IgD-negative memory B cell (primary cell): ENCODE measurements at regions not wholly inside any gene's neighbourhood (a gene's known extent, or its start where the extent isn't known, plus 50 kb on each side); places are given as distances from the start of the nearest gene placed in this dataset.
"Not testable (repeated sequence)": the region's sequence is repeated elsewhere in the genome, so short reads cannot be mapped to it uniquely, and the experiment has no call there.

ENCODE experiments used
- H3K27ac Mint-ChIP-seq, 3 donors: one replicate each; pipeline ENCODE4 v1.8.0; 2020 to 2022; ENCODE audit warnings: mild to moderate bottlenecking in 3 of 3, mixed read lengths in 3 of 3, moderate library complexity in 1 of 3
- H3K27me3 Mint-ChIP-seq: one replicate; pipeline ENCODE4 v1.8.0; 2021; ENCODE audit warnings: mixed read lengths
- H3K36me3 Mint-ChIP-seq: one replicate; pipeline ENCODE4 v1.8.0; 2020; ENCODE audit warnings: mild to moderate bottlenecking, mixed read lengths
- H3K4me1 Mint-ChIP-seq, 3 donors: one replicate each; pipeline ENCODE4 v1.8.0; 2020 to 2022; ENCODE audit warnings: mixed read lengths in 3 of 3, mild to moderate bottlenecking in 1 of 3
- H3K4me3 Mint-ChIP-seq, 4 donors: one replicate each; pipeline ENCODE4 v1.8.0; 2020 to 2022; ENCODE audit warnings: mild to moderate bottlenecking in 4 of 4, mixed read lengths in 4 of 4, moderate library complexity in 3 of 4
- H3K9me3 Mint-ChIP-seq, 3 donors: one replicate each; pipeline ENCODE4 v1.8.0; 2020 to 2021; ENCODE audit warnings: mixed read lengths in 3 of 3, mild to moderate bottlenecking in 1 of 3

GRCh38 chr14:105951399-105951798 lies 425.0 kb downstream of the TMEM121 start:
- Mint-ChIP-seq H3K36me3 (no peaks in the 10 kb centered on the region), H3K4me3 (peak overlapping the region in 1 of 4 donors; percentile 45), H3K27ac (peak overlapping the region in 1 of 3 donors; percentile 84), H3K27me3 (no peaks in the 10 kb centered on the region), H3K9me3 (no peaks in the 10 kb centered on the region), H3K4me1 (peaks cover 16 to 17% (median 17%) of the 10 kb centered on the region in 3 donors)

- Mint-ChIP-seq H3K9me3 (no peaks in the 10 kb centered on the region), H3K36me3 (no peaks in the 10 kb centered on the region), H3K4me3 (peak overlapping the region in 1 of 4 donors; percentile 72), H3K4me1 (peaks cover 16 to 17% (median 17%) of the 10 kb centered on the region in 3 donors), H3K27ac (no peak overlapping the region), H3K27me3 (no peaks in the 10 kb centered on the region)
These were observed 425.8 kb downstream of the TMEM121 start for GRCh38 chr14:105952222-105952621.

- Mint-ChIP-seq H3K9me3 (no peaks in the 10 kb centered on the region), H3K27ac (no peak overlapping the region), H3K27me3 (peaks cover 2% of the 10 kb centered on the region), H3K4me1 (peaks cover 16 to 17% (median 17%) of the 10 kb centered on the region in 3 donors), H3K36me3 (no peaks in the 10 kb centered on the region), H3K4me3 (no peak overlapping the region)
These were observed 426.4 kb downstream of the TMEM121 start for GRCh38 chr14:105952826-105953225.

- H3K27ac Mint-ChIP-seq, H3K27me3 Mint-ChIP-seq, H3K4me1 Mint-ChIP-seq, H3K4me3 Mint-ChIP-seq, H3K9me3 Mint-ChIP-seq, H3K36me3 Mint-ChIP-seq: not testable (repeated sequence)
These were observed 435.2 kb downstream of the TMEM121 start for GRCh38 chr14:105961625-105962024.

DNA sequence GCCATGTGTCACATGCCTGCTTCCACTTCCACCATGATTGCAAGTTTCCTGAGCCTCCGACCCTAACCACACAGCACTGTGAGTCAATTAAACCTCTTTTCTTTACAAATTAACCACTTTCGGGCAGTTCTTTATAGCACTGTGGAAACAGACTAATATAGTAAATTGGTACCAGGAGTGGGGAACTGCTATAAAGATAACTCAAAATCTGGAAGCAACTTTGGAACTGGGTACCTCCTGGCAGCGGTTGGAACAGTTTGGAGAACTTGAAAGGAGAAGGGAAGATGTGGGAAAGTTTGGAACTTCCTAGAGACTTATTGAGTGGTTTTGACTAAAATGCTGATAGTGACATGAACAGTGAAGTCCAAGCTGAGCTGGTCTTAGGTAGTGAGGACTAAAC lies 436.1 kb downstream of the TMEM121 start:
- H3K9me3 Mint-ChIP-seq: no peaks in the 10 kb centered on the region
- no peak overlapping the region for H3K27ac Mint-ChIP-seq
- H3K4me1 Mint-ChIP-seq: peaks cover 3 to 4% (median 3%) of the 10 kb centered on the region in 3 donors
- no peak overlapping the region for H3K4me3 Mint-ChIP-seq
- no peaks in the 10 kb centered on the region for H3K36me3 Mint-ChIP-seq
- no peaks in the 10 kb centered on the region for H3K27me3 Mint-ChIP-seq

DNA sequence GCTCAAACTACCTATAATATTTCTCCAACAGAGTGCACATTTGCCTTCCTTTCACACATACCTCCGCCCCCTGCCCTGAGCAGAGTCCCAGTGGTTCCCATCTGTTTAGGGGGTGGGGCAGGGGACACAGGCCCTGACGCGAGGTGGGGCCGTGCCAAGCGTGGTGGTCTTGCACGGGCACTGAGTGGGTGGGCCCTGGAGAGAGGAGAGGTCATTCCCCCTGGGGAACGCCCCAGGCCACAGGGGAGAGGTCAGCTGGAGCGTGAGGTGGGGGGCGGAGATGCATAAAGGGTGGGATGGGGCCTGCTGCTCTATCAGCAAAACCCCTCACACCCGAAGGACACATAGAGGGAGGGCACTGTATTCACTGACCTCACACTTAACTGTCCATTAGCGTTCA lies 441.9 kb downstream of the TMEM121 start:
- H3K9me3 Mint-ChIP-seq: no peaks in the 10 kb centered on the region
- no peaks in the 10 kb centered on the region for H3K27me3 Mint-ChIP-seq
- H3K4me3 Mint-ChIP-seq: peak overlapping the region in 1 of 4 donors; percentile 49
- H3K36me3 Mint-ChIP-seq: no peaks in the 10 kb centered on the region
- no peak overlapping the region for H3K27ac Mint-ChIP-seq
- peaks cover 0 to 11% (median 5%) of the 10 kb centered on the region in 3 donors for H3K4me1 Mint-ChIP-seq

DNA sequence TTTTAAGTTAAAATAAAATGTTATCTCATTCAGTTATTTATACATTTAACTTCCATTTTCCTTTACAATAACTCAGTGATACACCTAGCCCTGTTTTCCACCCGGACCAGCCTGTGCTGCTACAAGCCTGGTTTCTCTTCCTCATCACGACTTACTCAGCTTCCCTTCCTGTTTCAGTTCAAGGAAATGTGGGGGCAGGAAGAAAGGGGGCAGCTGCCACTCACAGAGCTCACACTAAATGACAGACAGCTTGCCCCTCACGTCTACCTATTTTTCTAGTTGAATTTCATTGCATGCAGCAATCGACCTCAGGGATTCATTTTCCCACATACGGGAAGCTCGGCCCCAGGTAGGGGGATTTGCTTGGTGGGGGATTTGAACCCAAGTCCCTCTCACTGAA lies 442.6 kb downstream of the TMEM121 start:
- H3K4me3 Mint-ChIP-seq: peak overlapping the region in 1 of 4 donors; percentile 46
- H3K4me1 Mint-ChIP-seq: peaks cover 0 to 11% (median 5%) of the 10 kb centered on the region in 3 donors
- H3K27ac Mint-ChIP-seq, H3K36me3 Mint-ChIP-seq, H3K27me3 Mint-ChIP-seq, H3K9me3 Mint-ChIP-seq: not testable (repeated sequence)

- H3K27me3 Mint-ChIP-seq: not testable (repeated sequence)
These were observed 444.4 kb downstream of the TMEM121 start for GRCh38 chr14:105970821-105971220.

GRCh38 chr14:105971593-105972500 lies 445.5 kb downstream of the TMEM121 start:
- Mint-ChIP-seq H3K4me3 (no peak overlapping the region), H3K27me3 (no peaks in the 10 kb centered on the region), H3K36me3 (no peaks in the 10 kb centered on the region), H3K9me3 (no peaks in the 10 kb centered on the region), H3K4me1 (peaks cover 0 to 11% (median 5%) of the 10 kb centered on the region in 3 donors), H3K27ac (no peak overlapping the region)

More at GRCh38 chr14:105970821-105971220, 444.4 kb downstream of the TMEM121 start:
- not testable (repeated sequence) for H3K36me3 Mint-ChIP-seq, H3K9me3 Mint-ChIP-seq, H3K4me3 Mint-ChIP-seq, H3K27ac Mint-ChIP-seq
- H3K4me1 Mint-ChIP-seq: peaks cover 0 to 11% (median 5%) of the 10 kb centered on the region in 3 donors

- no peaks in the 10 kb centered on the region for H3K27me3 Mint-ChIP-seq
- H3K36me3 Mint-ChIP-seq: no peaks in the 10 kb centered on the region
- no peak overlapping the region for H3K4me3 Mint-ChIP-seq
- H3K27ac Mint-ChIP-seq: no peak overlapping the region
- H3K9me3 Mint-ChIP-seq: no peaks in the 10 kb centered on the region
- no peaks in the 10 kb centered on the region for H3K4me1 Mint-ChIP-seq
These were observed 448.5 kb downstream of the TMEM121 start for GRCh38 chr14:105974902-105975301.

- no peaks in the 10 kb centered on the region for H3K36me3 Mint-ChIP-seq
- H3K27ac Mint-ChIP-seq: no peak overlapping the region
- no peak overlapping the region for H3K4me3 Mint-ChIP-seq
- no peaks in the 10 kb centered on the region for H3K27me3 Mint-ChIP-seq
- H3K9me3 Mint-ChIP-seq: no peaks in the 10 kb centered on the region
- peaks cover 6 to 10% (median 9%) of the 10 kb centered on the region in 3 donors for H3K4me1 Mint-ChIP-seq
These were observed 452.4 kb downstream of the TMEM121 start for GRCh38 chr14:105978618-105979295.

DNA sequence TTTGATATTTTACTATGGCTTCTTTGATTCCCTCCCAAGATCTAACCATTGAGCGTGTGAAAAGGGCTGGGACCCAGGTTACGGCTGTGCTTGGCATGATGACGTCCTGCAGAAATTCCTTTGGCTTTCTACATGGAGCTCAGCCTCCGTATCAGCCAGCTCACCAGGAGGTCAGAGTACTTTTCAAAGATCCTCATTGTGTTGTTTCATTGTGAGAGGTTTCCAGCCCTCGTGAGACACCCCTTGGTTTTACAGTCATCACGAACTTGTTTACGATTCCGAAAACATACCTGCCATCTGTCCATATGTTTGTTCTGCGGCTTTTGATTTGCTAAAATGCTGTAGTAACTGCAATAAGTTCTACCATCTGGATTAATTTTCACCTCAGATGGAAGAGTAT lies 453.1 kb downstream of the TMEM121 start:
- peaks cover 6 to 10% (median 9%) of the 10 kb centered on the region in 3 donors for H3K4me1 Mint-ChIP-seq
- no peak overlapping the region for H3K27ac Mint-ChIP-seq
- no peaks in the 10 kb centered on the region for H3K27me3 Mint-ChIP-seq
- no peaks in the 10 kb centered on the region for H3K36me3 Mint-ChIP-seq
- no peaks in the 10 kb centered on the region for H3K9me3 Mint-ChIP-seq
- no peak overlapping the region for H3K4me3 Mint-ChIP-seq

DNA sequence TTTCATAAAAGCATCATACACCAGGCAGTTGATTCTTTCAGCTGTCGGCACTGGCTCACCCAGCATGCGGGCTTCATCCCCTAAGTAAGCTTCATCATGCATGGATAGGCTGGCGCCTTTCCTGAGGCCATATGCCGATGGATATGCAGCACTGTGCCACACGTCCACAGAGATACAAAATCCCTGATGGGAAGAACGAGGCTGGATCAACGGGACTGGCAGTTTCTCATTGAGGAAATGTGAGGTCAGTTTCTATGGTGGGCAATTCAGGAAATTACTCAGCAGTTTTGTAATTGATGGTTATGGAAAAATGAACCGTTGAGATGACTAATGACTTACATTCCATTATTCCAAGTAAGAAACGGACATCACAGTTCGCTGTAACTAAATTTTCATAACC lies 453.8 kb downstream of the TMEM121 start:
- Mint-ChIP-seq H3K27me3 (no peaks in the 10 kb centered on the region), H3K4me1 (peaks cover 6 to 10% (median 9%) of the 10 kb centered on the region in 3 donors), H3K4me3 (no peak overlapping the region), H3K27ac (no peak overlapping the region), H3K36me3 (no peaks in the 10 kb centered on the region), H3K9me3 (no peaks in the 10 kb centered on the region)

GRCh38 chr14:105981517-105982302 lies 455.3 kb downstream of the TMEM121 start:
- H3K4me3 Mint-ChIP-seq: peak overlapping the region in 2 of 4 donors; percentile 4 to 47
- peak overlapping the region in 2 of 3 donors; percentile 37 to 63 for H3K27ac Mint-ChIP-seq
- H3K4me1 Mint-ChIP-seq: peaks cover 9 to 12% (median 10%) of the 10 kb centered on the region in 3 donors
- H3K27me3 Mint-ChIP-seq, H3K9me3 Mint-ChIP-seq, H3K36me3 Mint-ChIP-seq: not testable (repeated sequence)

DNA sequence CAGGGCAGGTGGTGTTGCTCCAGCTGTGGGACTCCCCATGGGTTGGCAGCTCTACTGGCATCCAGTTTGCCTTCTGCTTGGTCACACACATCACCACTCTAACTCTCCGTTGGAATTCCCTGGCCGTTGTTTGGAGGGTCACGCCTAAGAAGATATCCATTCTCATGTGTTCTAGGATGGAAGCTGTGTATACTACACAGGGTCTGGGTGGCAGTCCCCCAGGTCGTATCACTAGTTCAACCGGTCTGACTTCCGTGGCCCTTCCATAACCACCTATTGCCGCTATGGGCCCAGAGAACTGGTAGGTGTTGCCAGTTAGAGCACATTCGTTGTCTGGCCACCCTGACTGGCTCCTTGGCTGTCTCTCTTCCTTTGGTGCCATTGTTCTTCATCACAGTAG lies 456.3 kb downstream of the TMEM121 start:
- peak overlapping the region in 1 of 4 donors; percentile 52 for H3K4me3 Mint-ChIP-seq
- no peaks in the 10 kb centered on the region for H3K9me3 Mint-ChIP-seq
- peaks cover 15 to 18% (median 15%) of the 10 kb centered on the region in 3 donors for H3K4me1 Mint-ChIP-seq
- H3K36me3 Mint-ChIP-seq: no peaks in the 10 kb centered on the region
- no peak overlapping the region for H3K27ac Mint-ChIP-seq
- no peaks in the 10 kb centered on the region for H3K27me3 Mint-ChIP-seq
